ENCODE measurements at regions not wholly inside any gene's neighbourhood (a gene's known extent, or its start where the extent isn't known, plus 50 kb on each side); places are given as distances from the start of the nearest gene placed in this dataset.
A peak's percentile ranks its signal among the peaks of the same experiment; 100 is the strongest.

DNA sequence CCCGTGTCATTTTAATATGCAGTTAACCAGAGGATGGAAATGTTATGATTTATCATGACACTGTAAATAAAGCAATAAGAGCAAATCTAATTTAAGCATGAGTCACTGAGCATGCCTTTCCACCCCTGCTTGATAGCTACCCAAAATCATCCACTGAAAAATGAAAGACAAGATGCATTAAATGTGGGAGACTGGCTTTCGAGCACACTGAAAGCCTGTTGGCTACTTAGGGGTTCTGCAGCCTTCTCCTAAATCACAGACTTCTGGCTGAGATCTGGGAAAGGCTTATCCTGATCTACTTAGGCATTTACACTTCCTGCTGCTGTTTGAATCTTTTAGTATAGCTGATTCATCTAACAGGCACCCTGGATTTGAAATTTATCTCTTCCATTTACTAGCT lies 778.3 kb upstream of the CDH7 start:
- Histone ChIP-seq H3K9ac (ENCODE audit: insufficient read depth, low read length) (no peak overlapping the region), H3K27ac (ENCODE audit: insufficient read depth, low read length) (no peak overlapping the region), H4K20me1 (ENCODE audit: control insufficient read depth, extremely low read depth, insufficient read depth, low read length) (no peaks in the 10 kb centered on the region), H3K27me3 (ENCODE audit: control insufficient read depth, insufficient read depth, low read length) (no peaks in the 10 kb centered on the region), H3K79me2 (ENCODE audit: control insufficient read depth, insufficient read depth, low read length) (no peaks in the 10 kb centered on the region), H3K4me2 (ENCODE audit: extremely low read depth, insufficient read depth, low read length) (no peak overlapping the region), H3K9me3 (ENCODE audit: control insufficient read depth, insufficient read depth, low read depth, low read length) (no peaks in the 10 kb centered on the region), H3K36me3 (ENCODE audit: control insufficient read depth, insufficient read depth, low read length) (no peaks in the 10 kb centered on the region), H2AFZ (ENCODE audit: low read length) (no peak overlapping the region), H3K4me3 (replicated peaks in 1 of 4; ENCODE audit: control extremely low read depth in 1 of 4, insufficient read depth in 1 of 4, low read depth in 3 of 4, low read length in 4 of 4) (no peak overlapping the region), H3K4me1 (ENCODE audit: control insufficient read depth, extremely low read depth, insufficient read depth, low read length) (no peaks in the 10 kb centered on the region)
- no peak for TF ChIP-seq EZH2 (IDR thresholded peaks at IDR 0.05; ENCODE audit: low read length, missing control alignments)
- TF ChIP-seq CTCF (conservative IDR thresholded peaks at IDR 0.05 in 1 of 2, IDR thresholded peaks at IDR 0.05 in 1 of 2; ENCODE audit: low read depth in 1 of 2, low read length in 2 of 2): no peak
- peak in 1 of 2 donors; percentile 5 for DNase-seq (ENCODE audit: low read depth in 2 of 2)

DNA sequence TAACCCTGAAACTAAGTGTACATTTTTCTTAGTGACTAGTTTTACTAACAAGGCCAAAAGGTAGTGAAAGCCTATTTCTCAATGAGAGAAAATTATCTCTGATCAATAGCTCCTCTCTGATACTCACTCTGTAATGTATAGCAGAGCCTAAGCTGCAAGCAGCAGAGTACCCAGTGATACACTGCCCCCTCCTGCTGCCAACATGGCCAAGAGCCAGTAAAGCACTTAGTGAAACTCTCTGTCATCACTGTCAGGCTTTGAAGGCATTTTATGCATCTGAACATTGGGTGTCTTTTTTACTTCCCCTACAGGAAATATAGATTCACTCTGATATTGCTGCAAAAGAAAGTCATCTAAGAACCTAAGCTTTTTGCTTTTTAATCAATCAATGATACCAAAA lies 784.1 kb upstream of the CDH7 start:
- no peak overlapping the region for H3K27ac ChIP-seq (ENCODE audit: insufficient read depth, low read length)

GRCh38 chr18:64956465-64956864 lies 794.3 kb upstream of the CDH7 start:
- Histone ChIP-seq H3K27me3 (ENCODE audit: control insufficient read depth, insufficient read depth, low read length) (no peaks in the 10 kb centered on the region), H3K4me1 (ENCODE audit: control insufficient read depth, extremely low read depth, insufficient read depth, low read length) (no peaks in the 10 kb centered on the region), H3K9me3 (ENCODE audit: control insufficient read depth, insufficient read depth, low read depth, low read length) (no peaks in the 10 kb centered on the region), H3K9ac (ENCODE audit: insufficient read depth, low read length) (no peak overlapping the region), H3K36me3 (ENCODE audit: control insufficient read depth, insufficient read depth, low read length) (no peaks in the 10 kb centered on the region), H4K20me1 (ENCODE audit: control insufficient read depth, extremely low read depth, insufficient read depth, low read length) (no peaks in the 10 kb centered on the region), H3K4me3 (replicated peaks in 1 of 4; ENCODE audit: control extremely low read depth in 1 of 4, insufficient read depth in 1 of 4, low read depth in 3 of 4, low read length in 4 of 4) (no peak overlapping the region), H3K27ac (ENCODE audit: insufficient read depth, low read length) (no peak overlapping the region), H2AFZ (ENCODE audit: low read length) (no peak overlapping the region), H3K4me2 (ENCODE audit: extremely low read depth, insufficient read depth, low read length) (no peak overlapping the region), H3K79me2 (ENCODE audit: control insufficient read depth, insufficient read depth, low read length) (no peaks in the 10 kb centered on the region)
- no peak for DNase-seq (ENCODE audit: low read depth in 2 of 2)
- no peak for TF ChIP-seq CTCF (conservative IDR thresholded peaks at IDR 0.05 in 1 of 2, IDR thresholded peaks at IDR 0.05 in 1 of 2; ENCODE audit: low read depth in 1 of 2, low read length in 2 of 2)
- no peak for TF ChIP-seq EZH2 (IDR thresholded peaks at IDR 0.05; ENCODE audit: low read length, missing control alignments)

More for the DNA sequence above, 784.1 kb upstream of the CDH7 start:
- no peaks in the 10 kb centered on the region for H3K27me3 ChIP-seq (ENCODE audit: control insufficient read depth, insufficient read depth, low read length)
- H3K4me2 ChIP-seq (ENCODE audit: extremely low read depth, insufficient read depth, low read length): no peak overlapping the region
- peak in 1 of 2 donors; percentile 2 for DNase-seq (ENCODE audit: low read depth in 2 of 2)
- H3K4me3 ChIP-seq (replicated peaks in 1 of 4; ENCODE audit: control extremely low read depth in 1 of 4, insufficient read depth in 1 of 4, low read depth in 3 of 4, low read length in 4 of 4): no peak overlapping the region
- no peaks in the 10 kb centered on the region for H3K79me2 ChIP-seq (ENCODE audit: control insufficient read depth, insufficient read depth, low read length)
- no peak overlapping the region for H3K9ac ChIP-seq (ENCODE audit: insufficient read depth, low read length)
- H4K20me1 ChIP-seq (ENCODE audit: control insufficient read depth, extremely low read depth, insufficient read depth, low read length): no peaks in the 10 kb centered on the region
- no peaks in the 10 kb centered on the region for H3K36me3 ChIP-seq (ENCODE audit: control insufficient read depth, insufficient read depth, low read length)
- no peaks in the 10 kb centered on the region for H3K9me3 ChIP-seq (ENCODE audit: control insufficient read depth, insufficient read depth, low read depth, low read length)
- TF ChIP-seq EZH2 (IDR thresholded peaks at IDR 0.05; ENCODE audit: low read length, missing control alignments) (no peak), CTCF (conservative IDR thresholded peaks at IDR 0.05 in 1 of 2, IDR thresholded peaks at IDR 0.05 in 1 of 2; ENCODE audit: low read depth in 1 of 2, low read length in 2 of 2) (no peak)
- no peaks in the 10 kb centered on the region for H3K4me1 ChIP-seq (ENCODE audit: control insufficient read depth, extremely low read depth, insufficient read depth, low read length)
- H2AFZ ChIP-seq (ENCODE audit: low read length): no peak overlapping the region

Data from fibroblast of lung (primary cell).